ENCODE measurements at regions not wholly inside any gene's neighbourhood (a gene's known extent, or its start where the extent isn't known, plus 50 kb on each side); places are given as distances from the start of the nearest gene placed in this dataset.

- no peak for TF ChIP-seq POLR2A (IDR thresholded peaks at IDR 0.05)
- TF ChIP-seq POLR2AphosphoS5 (IDR thresholded peaks at IDR 0.05), result no peak
- no peak for TF ChIP-seq CTCF (IDR thresholded peaks at IDR 0.05)
- TF ChIP-seq EP300 (IDR thresholded peaks at IDR 0.05), result no peak
Measured at GRCh38 chr6:43840490-43841218, 70.6 kb downstream of the VEGFA start.

Measured in sigmoid colon (tissue), 4 donors.